HG02588 (cell line): ENCODE measurements at regions not wholly inside any gene's neighbourhood (a gene's known extent, or its start where the extent isn't known, plus 50 kb on each side); places are given as distances from the start of the nearest gene placed in this dataset.

ENCODE experiments used
- ATAC-seq: cut with Tn5 transposase; IDR thresholded peaks from one replicate; pipeline ENCODE4 v1.9.1; 2021; ENCODE audit warnings: mild to moderate bottlenecking, moderate library complexity; ENCODE audit not compliant: unreplicated experiment

GRCh38 chr1:118736322-118736721 lies 251.8 kb downstream of the TBX15 start:
- ATAC-seq = no peak

- no peak for ATAC-seq
Measured at GRCh38 chr1:118717893-118718292, 270.2 kb downstream of the TBX15 start.

- no peak for ATAC-seq
Measured at GRCh38 chr1:118716775-118717174, 271.4 kb downstream of the TBX15 start.

- no peak for ATAC-seq
Measured at GRCh38 chr1:118711356-118711755, 276.8 kb downstream of the TBX15 start.

- ATAC-seq = no peak
Measured at GRCh38 chr1:118698911-118699310, 289.2 kb downstream of the TBX15 start.

GRCh38 chr1:118692143-118692542 lies 296.0 kb downstream of the TBX15 start:
- no peak for ATAC-seq

- no peak for ATAC-seq
Measured at GRCh38 chr1:118688891-118689290, 299.3 kb downstream of the TBX15 start.

GRCh38 chr1:118661769-118662320 lies 326.3 kb downstream of the TBX15 start:
- no peak for ATAC-seq

GRCh38 chr1:118660769-118661168 lies 327.4 kb downstream of the TBX15 start:
- ATAC-seq = no peak

GRCh38 chr1:118659646-118660045 lies 328.5 kb downstream of the TBX15 start:
- no peak for ATAC-seq

- ATAC-seq = no peak
Measured at GRCh38 chr1:118650107-118650807, 337.9 kb downstream of the TBX15 start.

- ATAC-seq = no peak
Measured at GRCh38 chr1:118649369-118650106, 338.6 kb downstream of the TBX15 start.

GRCh38 chr1:118636004-118636403 lies 352.1 kb downstream of the TBX15 start:
- ATAC-seq = no peak

- no peak for ATAC-seq
Measured at GRCh38 chr1:118627435-118627834, 360.7 kb downstream of the TBX15 start.

GRCh38 chr1:118621839-118622238 lies 366.3 kb downstream of the TBX15 start:
- ATAC-seq = no peak

GRCh38 chr1:118618618-118619340 lies 369.4 kb downstream of the TBX15 start:
- no peak for ATAC-seq

- ATAC-seq = no peak
Measured at GRCh38 chr1:118617916-118618315, 370.2 kb downstream of the TBX15 start.

GRCh38 chr1:118615066-118615465 lies 373.1 kb downstream of the TBX15 start:
- ATAC-seq = no peak

GRCh38 chr1:118589238-118589846 lies 398.8 kb downstream of the TBX15 start:
- no peak for ATAC-seq

GRCh38 chr1:118588566-118588965 lies 399.6 kb downstream of the TBX15 start:
- ATAC-seq = no peak

GRCh38 chr1:118578276-118578675 lies 393.2 kb upstream of the SPAG17 start:
- no peak for ATAC-seq
